ENCODE measurements at regions not wholly inside any gene's neighbourhood (a gene's known extent, or its start where the extent isn't known, plus 50 kb on each side); places are given as distances from the start of the nearest gene placed in this dataset.

DNA sequence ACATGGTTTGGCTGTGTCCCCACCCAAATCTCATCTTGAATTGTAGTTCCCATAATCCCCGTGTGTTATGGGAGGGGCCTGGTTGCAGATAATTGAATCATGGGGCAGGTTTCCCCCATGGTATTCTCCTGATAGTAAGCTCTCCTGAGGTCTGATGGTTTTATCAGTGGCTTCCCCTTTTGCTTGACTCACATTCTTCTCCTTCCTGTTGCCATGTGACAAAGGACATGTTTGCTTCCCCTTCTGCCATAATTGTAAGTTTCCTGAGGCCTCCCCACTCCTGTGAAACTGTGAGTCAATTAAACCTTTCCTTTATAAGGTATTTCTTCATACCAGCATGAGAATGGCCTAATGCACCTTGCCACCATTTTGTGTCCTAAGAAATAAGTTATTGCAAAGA, 415.0 kb downstream of the COL11A1 start:
- TF ChIP-seq ZNF565 (CRISPR knock-in tag; conservative IDR thresholded peaks at IDR 0.05; ENCODE audit: low read depth) (no peak), PPARA (CRISPR knock-in tag; IDR thresholded peaks at IDR 0.05; ENCODE audit: borderline replicate concordance) (no peak), SNAI2 (CRISPR knock-in tag; IDR thresholded peaks at IDR 0.05) (no peak), ZNF70 (CRISPR knock-in tag; IDR thresholded peaks at IDR 0.05) (no peak), ZFP30 (CRISPR knock-in tag; IDR thresholded peaks at IDR 0.05) (no peak), CSDC2 (CRISPR knock-in tag; IDR thresholded peaks at IDR 0.05) (no peak), ISL1 (CRISPR knock-in tag; IDR thresholded peaks at IDR 0.05) (no peak), ARNTL (CRISPR knock-in tag; IDR thresholded peaks at IDR 0.05; ENCODE audit: borderline replicate concordance, low read depth) (no peak), RARB (CRISPR knock-in tag; IDR thresholded peaks at IDR 0.05) (no peak)
- TF ChIP-seq, protein P1, sequence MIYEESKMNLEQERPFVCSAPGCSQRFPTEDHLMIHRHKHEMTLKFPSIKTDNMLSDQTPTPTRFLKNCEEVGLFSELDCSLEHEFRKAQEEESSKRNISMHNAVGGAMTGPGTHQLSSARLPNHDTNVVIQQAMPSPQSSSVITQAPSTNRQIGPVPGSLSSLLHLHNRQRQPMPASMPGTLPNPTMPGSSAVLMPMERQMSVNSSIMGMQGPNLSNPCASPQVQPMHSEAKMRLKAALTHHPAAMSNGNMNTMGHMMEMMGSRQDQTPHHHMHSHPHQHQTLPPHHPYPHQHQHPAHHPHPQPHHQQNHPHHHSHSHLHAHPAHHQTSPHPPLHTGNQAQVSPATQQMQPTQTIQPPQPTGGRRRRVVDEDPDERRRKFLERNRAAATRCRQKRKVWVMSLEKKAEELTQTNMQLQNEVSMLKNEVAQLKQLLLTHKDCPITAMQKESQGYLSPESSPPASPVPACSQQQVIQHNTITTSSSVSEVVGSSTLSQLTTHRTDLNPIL (CRISPR knock-in tag; IDR thresholded peaks at IDR 0.05; ENCODE audit: low read depth) = no peak
- TF ChIP-seq, protein P2, sequence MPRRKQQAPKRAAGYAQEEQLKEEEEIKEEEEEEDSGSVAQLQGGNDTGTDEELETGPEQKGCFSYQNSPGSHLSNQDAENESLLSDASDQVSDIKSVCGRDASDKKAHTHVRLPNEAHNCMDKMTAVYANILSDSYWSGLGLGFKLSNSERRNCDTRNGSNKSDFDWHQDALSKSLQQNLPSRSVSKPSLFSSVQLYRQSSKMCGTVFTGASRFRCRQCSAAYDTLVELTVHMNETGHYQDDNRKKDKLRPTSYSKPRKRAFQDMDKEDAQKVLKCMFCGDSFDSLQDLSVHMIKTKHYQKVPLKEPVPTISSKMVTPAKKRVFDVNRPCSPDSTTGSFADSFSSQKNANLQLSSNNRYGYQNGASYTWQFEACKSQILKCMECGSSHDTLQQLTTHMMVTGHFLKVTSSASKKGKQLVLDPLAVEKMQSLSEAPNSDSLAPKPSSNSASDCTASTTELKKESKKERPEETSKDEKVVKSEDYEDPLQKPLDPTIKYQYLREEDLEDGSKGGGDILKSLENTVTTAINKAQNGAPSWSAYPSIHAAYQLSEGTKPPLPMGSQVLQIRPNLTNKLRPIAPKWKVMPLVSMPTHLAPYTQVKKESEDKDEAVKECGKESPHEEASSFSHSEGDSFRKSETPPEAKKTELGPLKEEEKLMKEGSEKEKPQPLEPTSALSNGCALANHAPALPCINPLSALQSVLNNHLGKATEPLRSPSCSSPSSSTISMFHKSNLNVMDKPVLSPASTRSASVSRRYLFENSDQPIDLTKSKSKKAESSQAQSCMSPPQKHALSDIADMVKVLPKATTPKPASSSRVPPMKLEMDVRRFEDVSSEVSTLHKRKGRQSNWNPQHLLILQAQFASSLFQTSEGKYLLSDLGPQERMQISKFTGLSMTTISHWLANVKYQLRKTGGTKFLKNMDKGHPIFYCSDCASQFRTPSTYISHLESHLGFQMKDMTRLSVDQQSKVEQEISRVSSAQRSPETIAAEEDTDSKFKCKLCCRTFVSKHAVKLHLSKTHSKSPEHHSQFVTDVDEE (CRISPR knock-in tag; IDR thresholded peaks at IDR 0.05) = no peak
- TF ChIP-seq, protein P3, sequence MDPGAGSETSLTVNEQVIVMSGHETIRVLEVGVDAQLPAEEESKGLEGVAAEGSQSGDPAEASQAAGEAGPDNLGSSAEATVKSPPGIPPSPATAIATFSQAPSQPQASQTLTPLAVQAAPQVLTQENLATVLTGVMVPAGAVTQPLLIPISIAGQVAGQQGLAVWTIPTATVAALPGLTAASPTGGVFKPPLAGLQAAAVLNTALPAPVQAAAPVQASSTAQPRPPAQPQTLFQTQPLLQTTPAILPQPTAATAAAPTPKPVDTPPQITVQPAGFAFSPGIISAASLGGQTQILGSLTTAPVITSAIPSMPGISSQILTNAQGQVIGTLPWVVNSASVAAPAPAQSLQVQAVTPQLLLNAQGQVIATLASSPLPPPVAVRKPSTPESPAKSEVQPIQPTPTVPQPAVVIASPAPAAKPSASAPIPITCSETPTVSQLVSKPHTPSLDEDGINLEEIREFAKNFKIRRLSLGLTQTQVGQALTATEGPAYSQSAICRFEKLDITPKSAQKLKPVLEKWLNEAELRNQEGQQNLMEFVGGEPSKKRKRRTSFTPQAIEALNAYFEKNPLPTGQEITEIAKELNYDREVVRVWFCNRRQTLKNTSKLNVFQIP (CRISPR knock-in tag; IDR thresholded peaks at IDR 0.05; ENCODE audit: borderline replicate concordance, low read depth) = no peak

DNA sequence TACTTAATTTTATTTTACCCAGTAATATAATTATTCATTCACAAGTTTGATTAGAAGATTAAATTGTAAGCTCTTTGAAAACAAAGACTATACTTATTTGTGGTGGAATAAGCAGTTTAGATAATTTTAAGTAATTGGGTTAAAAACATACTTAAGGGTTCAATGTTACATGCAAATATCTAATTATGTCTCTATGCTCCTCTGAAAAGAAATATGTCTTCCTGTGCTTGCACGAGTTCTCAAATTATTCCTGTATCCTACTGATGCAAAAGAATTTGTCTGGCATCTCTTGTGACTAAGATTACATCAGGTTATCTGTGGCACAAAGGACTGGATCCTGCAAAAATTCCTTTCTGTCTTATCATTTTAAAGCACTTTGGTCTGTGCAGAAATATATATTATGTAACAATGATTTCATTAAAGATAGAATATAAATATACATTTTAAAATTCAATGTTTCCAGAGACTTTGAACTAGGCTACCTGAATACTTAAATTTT, 416.7 kb downstream of the COL11A1 start:
- TF ChIP-seq GLIS3 (CRISPR knock-in tag; IDR thresholded peaks at IDR 0.05) (0 out of 2 replicates have a peak, but pooled peaks have one; percentile 44), TCF4 (CRISPR knock-in tag; IDR thresholded peaks at IDR 0.05; ENCODE audit: borderline replicate concordance) (peak; percentile 43), ISL1 (CRISPR knock-in tag; IDR thresholded peaks at IDR 0.05) (peak; percentile 92)
- TF ChIP-seq, protein P1 (CRISPR knock-in tag; IDR thresholded peaks at IDR 0.05; ENCODE audit: low read depth) = peak; percentile 41; the same call in 1 of the 2 replicates
- TF ChIP-seq, protein P2 (CRISPR knock-in tag; IDR thresholded peaks at IDR 0.05) = 0 out of 2 replicates have a peak, but pooled peaks have one; percentile 46
- TF ChIP-seq, protein P3 (CRISPR knock-in tag; IDR thresholded peaks at IDR 0.05; ENCODE audit: borderline replicate concordance, low read depth) = no peak; the same call in 1 of the 2 replicates
- TF ChIP-seq, protein P4, sequence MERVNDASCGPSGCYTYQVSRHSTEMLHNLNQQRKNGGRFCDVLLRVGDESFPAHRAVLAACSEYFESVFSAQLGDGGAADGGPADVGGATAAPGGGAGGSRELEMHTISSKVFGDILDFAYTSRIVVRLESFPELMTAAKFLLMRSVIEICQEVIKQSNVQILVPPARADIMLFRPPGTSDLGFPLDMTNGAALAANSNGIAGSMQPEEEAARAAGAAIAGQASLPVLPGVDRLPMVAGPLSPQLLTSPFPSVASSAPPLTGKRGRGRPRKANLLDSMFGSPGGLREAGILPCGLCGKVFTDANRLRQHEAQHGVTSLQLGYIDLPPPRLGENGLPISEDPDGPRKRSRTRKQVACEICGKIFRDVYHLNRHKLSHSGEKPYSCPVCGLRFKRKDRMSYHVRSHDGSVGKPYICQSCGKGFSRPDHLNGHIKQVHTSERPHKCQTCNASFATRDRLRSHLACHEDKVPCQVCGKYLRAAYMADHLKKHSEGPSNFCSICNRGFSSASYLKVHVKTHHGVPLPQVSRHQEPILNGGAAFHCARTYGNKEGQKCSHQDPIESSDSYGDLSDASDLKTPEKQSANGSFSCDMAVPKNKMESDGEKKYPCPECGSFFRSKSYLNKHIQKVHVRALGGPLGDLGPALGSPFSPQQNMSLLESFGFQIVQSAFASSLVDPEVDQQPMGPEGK (CRISPR knock-in tag; IDR thresholded peaks at IDR 0.05; ENCODE audit: borderline replicate concordance) = no peak
- TF ChIP-seq, protein P5, sequence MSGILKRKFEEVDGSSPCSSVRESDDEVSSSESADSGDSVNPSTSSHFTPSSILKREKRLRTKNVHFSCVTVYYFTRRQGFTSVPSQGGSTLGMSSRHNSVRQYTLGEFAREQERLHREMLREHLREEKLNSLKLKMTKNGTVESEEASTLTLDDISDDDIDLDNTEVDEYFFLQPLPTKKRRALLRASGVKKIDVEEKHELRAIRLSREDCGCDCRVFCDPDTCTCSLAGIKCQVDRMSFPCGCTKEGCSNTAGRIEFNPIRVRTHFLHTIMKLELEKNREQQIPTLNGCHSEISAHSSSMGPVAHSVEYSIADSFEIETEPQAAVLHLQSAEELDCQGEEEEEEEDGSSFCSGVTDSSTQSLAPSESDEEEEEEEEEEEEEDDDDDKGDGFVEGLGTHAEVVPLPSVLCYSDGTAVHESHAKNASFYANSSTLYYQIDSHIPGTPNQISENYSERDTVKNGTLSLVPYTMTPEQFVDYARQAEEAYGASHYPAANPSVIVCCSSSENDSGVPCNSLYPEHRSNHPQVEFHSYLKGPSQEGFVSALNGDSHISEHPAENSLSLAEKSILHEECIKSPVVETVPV (CRISPR knock-in tag; IDR thresholded peaks at IDR 0.05) = peak; percentile 69; the same call in 1 of the 2 replicates
- ATAC-seq = no peak

More for the DNA sequence above, 415.0 kb downstream of the COL11A1 start:
- no peak for ATAC-seq

Data from SK-N-SH treated with all-trans-retinoic acid at 6 μM for 48 hours (cell line).